ENCODE measurements at regions not wholly inside any gene's neighbourhood (a gene's known extent, or its start where the extent isn't known, plus 50 kb on each side); places are given as distances from the start of the nearest gene placed in this dataset.
A peak's percentile ranks its signal among the peaks of the same experiment; 100 is the strongest.

GRCh38 chr1:177505905-177506590, 335.3 kb downstream of the BRINP2 start:
- no peaks in the 10 kb centered on the region for H3K79me2 ChIP-seq (ENCODE audit: low read depth)
- no peaks in the 10 kb centered on the region for H4K20me1 ChIP-seq (ENCODE audit: low read depth)
- TF ChIP-seq EZH2phosphoT487 (IDR thresholded peaks at IDR 0.05) (no peak), EZH2 (IDR thresholded peaks at IDR 0.05) (no peak)
- TF ChIP-seq, protein P1, sequence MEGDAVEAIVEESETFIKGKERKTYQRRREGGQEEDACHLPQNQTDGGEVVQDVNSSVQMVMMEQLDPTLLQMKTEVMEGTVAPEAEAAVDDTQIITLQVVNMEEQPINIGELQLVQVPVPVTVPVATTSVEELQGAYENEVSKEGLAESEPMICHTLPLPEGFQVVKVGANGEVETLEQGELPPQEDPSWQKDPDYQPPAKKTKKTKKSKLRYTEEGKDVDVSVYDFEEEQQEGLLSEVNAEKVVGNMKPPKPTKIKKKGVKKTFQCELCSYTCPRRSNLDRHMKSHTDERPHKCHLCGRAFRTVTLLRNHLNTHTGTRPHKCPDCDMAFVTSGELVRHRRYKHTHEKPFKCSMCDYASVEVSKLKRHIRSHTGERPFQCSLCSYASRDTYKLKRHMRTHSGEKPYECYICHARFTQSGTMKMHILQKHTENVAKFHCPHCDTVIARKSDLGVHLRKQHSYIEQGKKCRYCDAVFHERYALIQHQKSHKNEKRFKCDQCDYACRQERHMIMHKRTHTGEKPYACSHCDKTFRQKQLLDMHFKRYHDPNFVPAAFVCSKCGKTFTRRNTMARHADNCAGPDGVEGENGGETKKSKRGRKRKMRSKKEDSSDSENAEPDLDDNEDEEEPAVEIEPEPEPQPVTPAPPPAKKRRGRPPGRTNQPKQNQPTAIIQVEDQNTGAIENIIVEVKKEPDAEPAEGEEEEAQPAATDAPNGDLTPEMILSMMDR (IDR thresholded peaks at IDR 0.05) = no peak
- H3K27ac ChIP-seq = no peak overlapping the region
- H3K4me1 Mint-ChIP-seq = no peaks in the 10 kb centered on the region
- DNase-seq (ENCODE audit: low spot score) = no peak
- H3K4me3 Mint-ChIP-seq = no peak overlapping the region
- H3K9me3 Mint-ChIP-seq = no peaks in the 10 kb centered on the region
- H3K36me3 ChIP-seq = no peaks in the 10 kb centered on the region
- no peak overlapping the region for H3K4me2 ChIP-seq
- no peak overlapping the region for H3K4me3 ChIP-seq
- no peaks in the 10 kb centered on the region for H3K4me1 ChIP-seq
- H3F3A ChIP-seq (ENCODE audit: low read depth) = no peaks in the 10 kb centered on the region
- H3K36me3 Mint-ChIP-seq = no peaks in the 10 kb centered on the region
- H3K27ac Mint-ChIP-seq = no peak overlapping the region
- H3K9me3 ChIP-seq (ENCODE audit: low read depth) = no peaks in the 10 kb centered on the region
- no peaks in the 10 kb centered on the region for H3K27me3 ChIP-seq
- H3K27me3 Mint-ChIP-seq (ENCODE audit: insufficient read depth, low read depth) = peaks cover 4% of the 10 kb centered on the region
- no peak overlapping the region for H3K9ac ChIP-seq
- H2AFZ ChIP-seq (replicated peaks) = no peak overlapping the region

GRCh38 chr1:177495878-177496277, 325.1 kb downstream of the BRINP2 start:
- Histone ChIP-seq H3K27me3 (no peaks in the 10 kb centered on the region), H2AFZ (replicated peaks) (peak overlapping the region; percentile 58), H3K36me3 (peaks cover 5% of the 10 kb centered on the region), H3K4me1 (no peaks in the 10 kb centered on the region), H3F3A (ENCODE audit: low read depth) (no peaks in the 10 kb centered on the region), H3K4me2 (no peak overlapping the region), H3K27ac (no peak overlapping the region), H3K9ac (no peak overlapping the region), H3K9me3 (ENCODE audit: low read depth) (no peaks in the 10 kb centered on the region), H3K79me2 (ENCODE audit: low read depth) (no peaks in the 10 kb centered on the region), H4K20me1 (ENCODE audit: low read depth) (no peaks in the 10 kb centered on the region), H3K4me3 (no peak overlapping the region)
- Mint-ChIP-seq H3K4me3 (no peak overlapping the region), H3K27me3 (ENCODE audit: insufficient read depth, low read depth) (no peaks in the 10 kb centered on the region), H3K36me3 (no peaks in the 10 kb centered on the region), H3K4me1 (no peaks in the 10 kb centered on the region), H3K9me3 (peaks cover 10% of the 10 kb centered on the region), H3K27ac (no peak overlapping the region)
- no peak for TF ChIP-seq EZH2 (IDR thresholded peaks at IDR 0.05)
- no peak for TF ChIP-seq EZH2phosphoT487 (IDR thresholded peaks at IDR 0.05)
- TF ChIP-seq, protein P1 (IDR thresholded peaks at IDR 0.05) = peak; percentile 31
- peak; percentile 20 for DNase-seq (ENCODE audit: low spot score)

DNA sequence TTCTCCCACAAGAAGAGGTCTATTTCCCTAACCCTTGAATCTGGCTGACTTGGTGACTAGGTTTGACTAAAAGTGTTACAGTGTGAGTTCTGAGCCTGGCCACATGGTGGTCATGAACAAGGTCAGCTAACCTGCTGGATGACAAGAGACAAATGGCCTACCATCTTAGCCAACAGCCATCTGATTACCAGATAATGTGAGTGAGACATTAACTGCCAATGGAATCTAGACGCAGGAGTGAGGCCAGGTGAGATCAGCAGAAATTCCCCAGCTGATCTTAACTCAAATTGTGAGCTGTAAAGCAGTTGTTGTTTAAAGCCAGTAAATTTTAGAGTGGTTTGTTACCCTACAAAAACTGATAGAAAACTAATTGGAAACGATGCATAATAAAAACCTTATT, 320.0 kb downstream of the BRINP2 start:
- Mint-ChIP-seq H3K9me3 (peaks cover 3% of the 10 kb centered on the region), H3K4me3 (no peak overlapping the region), H3K36me3 (no peaks in the 10 kb centered on the region), H3K4me1 (peaks cover 3% of the 10 kb centered on the region), H3K27ac (no peak overlapping the region), H3K27me3 (ENCODE audit: insufficient read depth, low read depth) (no peaks in the 10 kb centered on the region)
- no peak overlapping the region for H3K4me2 ChIP-seq
- H3K79me2 ChIP-seq (ENCODE audit: low read depth) = no peaks in the 10 kb centered on the region
- H3K9ac ChIP-seq = no peak overlapping the region
- H3K27me3 ChIP-seq = no peaks in the 10 kb centered on the region
- H3F3A ChIP-seq (ENCODE audit: low read depth) = no peaks in the 10 kb centered on the region
- TF ChIP-seq EZH2 (IDR thresholded peaks at IDR 0.05) = no peak
- TF ChIP-seq, protein P1 (IDR thresholded peaks at IDR 0.05) = no peak
- no peak for TF ChIP-seq EZH2phosphoT487 (IDR thresholded peaks at IDR 0.05)
- H4K20me1 ChIP-seq (ENCODE audit: low read depth) = no peaks in the 10 kb centered on the region
- DNase-seq (ENCODE audit: low spot score) = no peak
- H3K36me3 ChIP-seq = peaks cover 5% of the 10 kb centered on the region
- H3K4me1 ChIP-seq = peaks cover 7% of the 10 kb centered on the region
- H3K27ac ChIP-seq = no peak overlapping the region
- no peaks in the 10 kb centered on the region for H3K9me3 ChIP-seq (ENCODE audit: low read depth)
- no peak overlapping the region for H2AFZ ChIP-seq (replicated peaks)
- no peak overlapping the region for H3K4me3 ChIP-seq
